Body of pancreas (tissue), 4 donors: ENCODE measurements at regions not wholly inside any gene's neighbourhood (a gene's known extent, or its start where the extent isn't known, plus 50 kb on each side); places are given as distances from the start of the nearest gene placed in this dataset.
"Not testable (repeated sequence)": the region's sequence is repeated elsewhere in the genome, so short reads cannot be mapped to it uniquely, and the experiment has no call there.

Source experiments
- ATAC-seq: fragments of 150-250 bp; one replicate; pipeline ENCODE4 v1.9.1; 2016
- DNase-seq, 4 donors: peaks; one replicate each; pipeline ENCODE4 v3.0.0-alpha.2; 2019
- H3K27ac ChIP-seq, 4 donors: fragments of 200-600 bp; sonication (generic); 1 replicate in 3 of 4; 2 replicates in 1 of 4; pipeline versions ENCODE4 v1.5.1 to v1.6.1; 2016 to 2019; ENCODE audit warnings: mild to moderate bottlenecking in 1 of 4, mixed read lengths in 1 of 4, moderate library complexity in 1 of 4
- H3K27me3 ChIP-seq, 2 donors: fragments of 200-600 bp; sonication (generic); one replicate each; pipeline ENCODE4 v1.6.0; 2016; ENCODE audit warnings: mild to moderate bottlenecking in 1 of 2
- H3K36me3 ChIP-seq, 2 donors: fragments of 200-600 bp; sonication (generic); replicated peaks in 1 of 2; 2 replicates each; pipeline ENCODE4 v1.5.1; 2016; ENCODE audit warnings: low read depth in 2 of 2; ENCODE audit not compliant: insufficient read depth in 1 of 2
- H3K4me1 ChIP-seq: fragments of 200-600 bp; sonication (generic); one replicate; pipeline ENCODE4 v1.6.0; 2016
- H3K4me3 ChIP-seq, 2 donors: fragments of 200-600 bp; sonication (generic); 1 replicate in 1 of 2; 2 replicates in 1 of 2; pipeline ENCODE4 v1.5.1; 2016 to 2019
- H3K9me3 ChIP-seq, 3 donors: fragments of 200-600 bp; sonication (generic); 1 replicate in 2 of 3; 2 replicates in 1 of 3; pipeline ENCODE4 v1.5.1; 2016
- CTCF ChIP-seq, 7 experiments: fragments of 450-650 bp in 4 of 7; fragments of 200-600 bp in 3 of 7; sonication (generic) in 3 of 7; IDR thresholded peaks; one replicate each; pipeline ENCODE4 v1.5.1; 2016 to 2019; ENCODE audit warnings: antibody characterized with exemption in 7 of 7
- POLR2A ChIP-seq, 3 donors: fragments of 450-650 bp; IDR thresholded peaks; one replicate each; pipeline ENCODE4 v1.6.1; 2016; ENCODE audit warnings: antibody characterized with exemption in 3 of 3, mild to moderate bottlenecking in 2 of 3
- WGBS, 2 donors: methylation state at CpG; one replicate each; pipeline ENCODE4 v1.1.5; 2017; 5-methylcytosine and 5-hydroxymethylcytosine counted together
- intact Hi-C: fragments of 100-400 bp; cut with DNase I; formaldehyde crosslinking; loops from one replicate; pipeline ENCODE4 v1.15.1; 2023

DNA sequence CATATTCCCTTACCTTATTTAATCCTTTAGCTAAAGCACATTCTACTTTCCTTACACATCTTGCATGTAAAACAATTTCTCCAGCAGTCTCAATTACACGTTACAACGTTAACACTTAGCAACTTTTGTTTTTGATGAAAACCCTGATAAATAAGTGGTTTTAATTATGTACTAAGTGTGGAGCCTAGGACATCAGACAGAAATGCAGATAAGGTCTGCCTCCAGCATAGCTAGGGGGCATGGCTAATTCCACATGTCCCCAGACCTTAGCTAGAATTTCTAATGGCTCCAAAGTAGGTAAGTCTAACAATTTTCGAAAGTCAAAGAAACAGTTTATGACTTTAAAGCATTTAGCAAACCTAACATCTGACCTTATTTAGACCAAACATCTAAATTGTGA, 77.4 kb upstream of the TERB2 start:
- Histone ChIP-seq H3K27me3 (no peaks in the 10 kb centered on the region), H3K9me3 (peaks cover 0 to 40% (median 2%) of the 10 kb centered on the region in 3 donors), H3K4me3 (no peak overlapping the region), H3K4me1 (no peaks in the 10 kb centered on the region), H3K27ac (no peak overlapping the region), H3K36me3 (no peaks in the 10 kb centered on the region)
- WGBS, 2 donors, result 73 to 84% methylated on average over 3 of the region's 3 CpGs
- intact Hi-C loops, result no loop called here
- ATAC-seq (no peak), DNase-seq (no peak)
- no peak for TF ChIP-seq POLR2A (IDR thresholded peaks at IDR 0.05)
- no peak for TF ChIP-seq CTCF (IDR thresholded peaks at IDR 0.05)

GRCh38 chr15:44882499-44882968, 74.0 kb upstream of the TERB2 start:
- Histone ChIP-seq H3K27me3 (no peaks in the 10 kb centered on the region), H3K4me1 (no peaks in the 10 kb centered on the region), H3K27ac (no peak overlapping the region), H3K4me3 (no peak overlapping the region), H3K36me3 (no peaks in the 10 kb centered on the region), H3K9me3 (peaks cover 0 to 7% (median 2%) of the 10 kb centered on the region in 3 donors)
- 65 to 74% methylated on average over 4 to 5 of the region's 5 CpGs for WGBS, 2 donors
- no peak for DNase-seq
- intact Hi-C loops, result no loop called here
- no peak for ATAC-seq
- TF ChIP-seq POLR2A (IDR thresholded peaks at IDR 0.05) (no peak), CTCF (IDR thresholded peaks at IDR 0.05) (no peak)

DNA sequence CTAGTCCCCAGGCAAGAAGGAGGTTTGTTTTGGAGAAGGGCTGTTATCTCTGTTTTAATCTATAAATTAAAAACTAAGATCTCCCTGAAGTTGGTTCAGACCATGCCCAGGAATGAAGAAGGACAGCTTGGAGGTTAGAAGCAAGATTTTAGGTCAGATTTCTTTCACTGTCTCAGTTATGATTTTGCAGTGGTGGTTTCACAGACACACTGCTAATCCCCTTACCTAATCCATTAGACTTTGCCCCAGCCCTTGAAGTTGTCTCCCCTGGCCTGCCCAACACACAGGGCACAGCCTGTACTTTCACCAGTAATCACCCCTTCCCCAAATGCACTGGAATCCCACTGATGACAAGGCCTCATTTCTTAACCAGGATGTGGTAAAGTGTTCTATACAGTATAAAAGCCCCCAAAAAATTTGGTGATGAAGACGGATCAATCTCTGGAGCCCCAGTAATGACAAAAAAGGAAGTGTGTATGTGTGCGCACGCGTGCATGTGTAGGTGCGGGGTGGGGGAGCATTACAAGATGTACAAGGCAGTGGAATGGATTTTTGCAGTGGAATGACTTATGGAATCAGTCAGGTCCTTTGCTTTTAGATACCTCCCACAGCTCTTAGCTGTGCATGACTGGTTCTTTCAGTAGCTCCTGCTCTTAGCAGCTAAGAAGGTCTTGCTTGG, 73.1 kb upstream of the TERB2 start:
- H3K27ac ChIP-seq, result no peak overlapping the region
- WGBS, 2 donors, result 90 to 91% methylated on average over 5 of the region's 5 CpGs
- no peaks in the 10 kb centered on the region for H3K4me1 ChIP-seq
- no peaks in the 10 kb centered on the region for H3K27me3 ChIP-seq
- no peak overlapping the region for H3K4me3 ChIP-seq
- no peak for ATAC-seq
- intact Hi-C loops, result no loop called here
- no peaks in the 10 kb centered on the region for H3K36me3 ChIP-seq
- TF ChIP-seq CTCF (IDR thresholded peaks at IDR 0.05) (no peak), POLR2A (IDR thresholded peaks at IDR 0.05) (no peak)
- no peak for DNase-seq
- no peaks in the 10 kb centered on the region for H3K9me3 ChIP-seq

GRCh38 chr15:44898890-44899651, 57.4 kb upstream of the TERB2 start:
- intact Hi-C loops, H3K4me3 ChIP-seq: not testable (repeated sequence)

DNA sequence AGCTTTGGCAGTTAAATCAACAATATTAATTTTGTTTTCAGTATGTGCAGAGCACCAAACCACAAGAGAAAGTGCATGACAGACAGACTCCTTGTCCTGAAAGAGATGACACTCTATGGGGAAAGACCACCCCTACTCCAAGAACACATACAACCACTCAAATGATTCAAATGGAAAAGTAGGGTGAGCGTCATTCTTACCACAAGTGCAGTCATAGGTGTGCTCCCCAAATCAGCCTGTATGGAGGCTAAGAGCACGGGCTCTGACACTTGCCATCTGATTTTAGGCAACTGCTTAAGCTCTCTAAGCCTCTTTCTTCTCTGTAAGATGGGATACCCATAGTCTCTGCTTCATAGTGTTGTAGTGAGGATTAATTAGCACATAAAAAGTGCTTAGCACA, 56.7 kb upstream of the TERB2 start:
- H3K27ac ChIP-seq, H3K4me1 ChIP-seq, H3K36me3 ChIP-seq, H3K9me3 ChIP-seq, intact Hi-C loops, ATAC-seq, DNase-seq, H3K4me3 ChIP-seq, H3K27me3 ChIP-seq: not testable (repeated sequence)
- WGBS, 2 donors, result 40% methylated on average over 1 of the region's 2 CpGs; no CpG with 5 or more reads in 1 of the 2 donors

More at GRCh38 chr15:44898890-44899651, 57.4 kb upstream of the TERB2 start:
- not testable (repeated sequence) for H3K4me1 ChIP-seq, H3K27me3 ChIP-seq, H3K27ac ChIP-seq, H3K36me3 ChIP-seq, DNase-seq, H3K9me3 ChIP-seq, ATAC-seq
- WGBS, 2 donors, result 69 to 84% methylated on average over 1 to 3 of the region's 4 CpGs

- ATAC-seq, H3K4me3 ChIP-seq, H3K9me3 ChIP-seq, H3K27ac ChIP-seq, DNase-seq, intact Hi-C loops, H3K27me3 ChIP-seq, H3K4me1 ChIP-seq, H3K36me3 ChIP-seq: not testable (repeated sequence)
- 55 to 58% methylated on average over 2 of the region's 2 CpGs for WGBS, 2 donors
Observed at GRCh38 chr15:44900796-44901195, 55.7 kb upstream of the TERB2 start.

- H3K4me1 ChIP-seq, DNase-seq, H3K36me3 ChIP-seq, H3K9me3 ChIP-seq, intact Hi-C loops, H3K27me3 ChIP-seq, H3K27ac ChIP-seq, H3K4me3 ChIP-seq, ATAC-seq: not testable (repeated sequence)
- 93% methylated on average over 1 of the region's 1 CpG for WGBS, 2 donors
Observed at GRCh38 chr15:44903281-44903680, 53.2 kb upstream of the TERB2 start.

GRCh38 chr15:44904651-44905340, 51.7 kb upstream of the TERB2 start:
- intact Hi-C loops, H3K4me1 ChIP-seq, DNase-seq, H3K9me3 ChIP-seq, H3K27ac ChIP-seq, H3K36me3 ChIP-seq, H3K27me3 ChIP-seq, H3K4me3 ChIP-seq, ATAC-seq: not testable (repeated sequence)
- WGBS, 2 donors, result 52 to 56% methylated on average over 6 of the region's 6 CpGs
